ENCODE measurements at regions not wholly inside any gene's neighbourhood (a gene's known extent, or its start where the extent isn't known, plus 50 kb on each side); places are given as distances from the start of the nearest gene placed in this dataset.
"Not testable (repeated sequence)": the region's sequence is repeated elsewhere in the genome, so short reads cannot be mapped to it uniquely, and the experiment has no call there.

DNA sequence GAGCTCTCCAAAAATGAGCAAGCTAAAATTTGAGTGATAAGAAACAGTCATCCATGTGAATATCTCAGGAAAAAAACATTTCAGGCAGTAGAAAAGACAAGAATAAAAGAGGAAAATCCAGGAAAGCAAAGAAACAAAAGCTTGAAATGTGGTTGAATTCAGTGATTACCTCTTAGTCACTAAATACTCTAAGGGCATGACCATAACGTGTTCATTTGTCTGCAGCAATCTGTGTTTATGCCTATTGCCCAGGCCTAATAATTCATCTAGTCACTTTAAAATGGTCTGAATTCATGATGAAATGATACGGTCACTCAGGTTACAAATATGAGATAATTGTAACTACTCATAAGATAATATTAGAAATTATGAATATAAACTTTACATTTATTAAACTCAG, 837.9 kb downstream of the STPG2 start:
- DNase-seq = no peak

DNA sequence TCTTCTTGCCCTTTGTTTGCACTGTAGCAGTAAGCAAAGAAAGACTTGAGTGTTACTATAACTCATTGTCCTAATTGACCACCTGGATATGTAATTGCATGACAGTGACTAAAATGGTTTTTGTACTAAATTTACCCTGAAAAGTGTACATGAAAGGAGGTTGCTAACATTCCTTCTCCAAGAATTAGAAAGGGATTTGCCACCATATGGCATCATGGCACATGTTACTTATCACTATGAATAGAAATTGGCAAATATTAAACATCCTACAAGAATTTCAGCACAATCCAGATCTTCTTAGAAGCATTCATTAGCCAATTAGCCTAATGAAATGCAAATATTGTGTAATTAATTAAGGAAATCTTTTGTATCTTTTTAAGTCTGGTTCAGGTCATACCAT, 834.2 kb downstream of the STPG2 start:
- no peak for DNase-seq

DNA sequence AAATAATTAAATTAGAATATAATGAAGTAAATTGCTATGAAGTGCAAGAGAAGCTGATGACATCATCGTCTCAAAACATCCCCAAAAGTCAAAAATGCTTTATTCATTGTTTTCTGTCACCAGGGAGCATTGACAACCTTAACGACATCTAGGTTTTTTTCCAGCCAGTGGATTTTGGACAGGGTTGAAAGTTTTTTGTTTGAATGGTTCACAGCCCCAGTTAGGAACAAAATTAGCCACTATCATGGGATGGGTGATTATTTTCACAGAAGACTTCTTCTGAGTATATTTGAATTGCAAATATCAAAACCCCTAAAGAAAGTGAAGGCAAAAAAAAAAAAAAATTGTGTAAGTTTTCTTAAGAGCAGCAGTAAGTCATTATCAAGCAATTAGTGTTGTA, 826.1 kb downstream of the STPG2 start:
- DNase-seq = no peak

DNA sequence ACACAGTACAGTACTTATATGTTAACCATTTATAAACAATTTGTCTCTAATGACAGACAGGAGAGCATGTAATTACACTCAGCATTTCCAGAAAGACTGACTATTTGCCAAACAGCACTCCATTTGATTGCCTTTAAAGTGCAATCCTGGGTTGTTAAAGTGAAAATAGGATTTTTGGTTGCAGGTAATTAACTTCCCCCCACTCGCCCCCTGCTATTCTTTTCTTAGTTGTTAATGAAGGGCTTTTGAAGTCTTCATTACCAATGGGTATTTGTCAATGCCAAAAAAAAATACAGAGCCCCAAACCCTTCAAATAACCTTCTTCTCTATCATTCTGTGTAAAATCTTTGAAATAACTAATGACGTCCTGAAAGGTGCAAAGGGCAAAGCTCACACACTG, 825.6 kb downstream of the STPG2 start:
- no peak for DNase-seq

DNA sequence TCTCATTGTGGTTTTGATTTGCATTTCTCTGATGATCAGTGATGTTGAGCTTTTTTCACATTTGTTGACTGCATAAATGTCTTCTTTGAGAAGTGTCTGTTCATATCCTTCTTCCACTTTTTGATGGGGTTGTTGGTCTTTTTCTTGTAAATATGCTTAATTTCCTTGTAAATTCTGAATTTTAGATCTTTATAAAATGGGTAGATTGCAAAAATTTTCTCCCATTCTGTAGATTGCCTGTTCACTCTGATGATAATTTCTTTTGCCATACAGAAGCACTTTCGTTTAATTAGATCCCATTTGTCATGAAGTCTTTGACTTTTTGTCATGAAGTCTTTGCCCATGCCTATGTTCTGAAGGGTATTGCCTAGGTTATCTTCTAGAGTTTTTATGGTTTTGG, 817.5 kb downstream of the STPG2 start:
- not testable (repeated sequence) for DNase-seq

DNA sequence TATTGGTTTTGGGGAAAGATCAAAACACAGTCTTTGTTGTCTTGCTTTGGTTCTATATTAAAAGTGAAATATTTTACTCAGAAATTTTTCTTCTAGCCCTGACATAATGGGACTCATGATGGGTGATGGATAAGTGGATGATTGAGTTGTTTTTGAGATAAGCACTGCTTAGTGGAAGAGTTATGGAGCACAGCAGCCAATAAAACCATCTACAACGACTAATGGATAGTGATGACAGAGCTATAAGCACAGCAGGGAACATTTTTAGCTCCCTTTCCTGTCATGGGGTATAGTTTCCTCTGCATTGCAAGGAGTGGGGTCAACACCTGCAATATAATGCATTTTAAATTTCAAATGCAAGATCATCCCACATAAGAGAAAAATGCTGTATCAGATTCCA, 812.4 kb downstream of the STPG2 start:
- DNase-seq = no peak

DNA sequence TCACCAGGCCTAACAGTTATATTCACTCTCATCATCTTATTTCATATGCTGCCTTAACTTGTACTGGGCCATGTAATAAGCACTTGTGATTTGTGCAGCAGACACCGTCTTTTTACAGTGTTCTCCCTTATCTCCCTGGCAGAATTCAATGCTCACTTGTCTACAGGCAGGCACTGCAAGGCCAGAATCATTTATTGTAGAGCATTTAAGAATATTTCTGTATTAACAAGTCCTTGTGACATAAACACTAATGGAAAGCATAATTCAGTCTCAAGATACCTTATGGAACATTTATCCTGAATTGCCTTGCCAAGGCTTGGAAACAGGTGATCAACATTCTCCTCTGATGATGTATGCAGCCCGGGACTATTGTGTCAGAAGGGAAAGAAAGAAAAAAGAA, 808.9 kb downstream of the STPG2 start:
- no peak for DNase-seq

DNA sequence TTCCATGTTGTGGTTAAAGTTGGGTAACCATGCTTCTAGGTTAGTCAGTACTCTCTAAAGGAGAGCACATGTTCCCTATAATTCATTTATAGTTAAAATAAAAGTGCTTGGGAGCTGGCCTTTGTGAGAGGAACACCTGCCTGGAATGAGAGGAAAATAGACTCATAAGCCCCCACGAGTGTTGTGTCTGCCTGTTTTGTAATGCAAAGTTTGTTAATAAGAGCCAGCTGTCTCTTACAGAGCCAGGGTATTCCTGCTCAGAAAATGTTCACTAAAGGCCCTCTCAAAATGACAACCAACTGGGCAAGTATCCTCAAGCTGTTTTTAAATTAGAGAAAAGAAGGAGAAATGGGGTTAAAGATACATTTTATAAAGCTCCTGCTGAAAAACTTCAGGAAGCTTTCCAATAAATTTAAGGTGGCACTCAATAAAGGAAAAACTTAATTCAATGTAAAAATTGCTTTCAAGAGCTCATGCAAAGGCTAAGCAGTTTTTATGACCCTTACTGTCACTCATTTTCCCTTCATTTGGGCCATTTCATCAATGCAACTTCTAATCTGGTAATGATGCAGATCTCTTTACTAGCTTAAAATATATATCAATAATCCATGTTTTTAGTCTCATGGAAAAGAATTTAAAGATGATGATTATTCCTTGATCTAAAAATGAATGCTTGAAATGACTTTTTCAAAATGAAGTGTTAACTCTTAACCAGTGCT, 793.6 kb downstream of the STPG2 start:
- no peak for DNase-seq

- DNase-seq = no peak
These were observed 789.4 kb downstream of the STPG2 start for GRCh38 chr4:97353876-97354275.

GRCh38 chr4:97359826-97360225, 783.5 kb downstream of the STPG2 start:
- no peak for DNase-seq

GRCh38 chr4:97360733-97361132, 782.5 kb downstream of the STPG2 start:
- no peak for DNase-seq

- DNase-seq = no peak
These were observed 775.4 kb downstream of the STPG2 start for GRCh38 chr4:97367878-97368277.

GRCh38 chr4:97370568-97370967, 772.7 kb downstream of the STPG2 start:
- DNase-seq = no peak

- DNase-seq = no peak
These were observed 768.8 kb downstream of the STPG2 start for GRCh38 chr4:97374526-97374925.

DNA sequence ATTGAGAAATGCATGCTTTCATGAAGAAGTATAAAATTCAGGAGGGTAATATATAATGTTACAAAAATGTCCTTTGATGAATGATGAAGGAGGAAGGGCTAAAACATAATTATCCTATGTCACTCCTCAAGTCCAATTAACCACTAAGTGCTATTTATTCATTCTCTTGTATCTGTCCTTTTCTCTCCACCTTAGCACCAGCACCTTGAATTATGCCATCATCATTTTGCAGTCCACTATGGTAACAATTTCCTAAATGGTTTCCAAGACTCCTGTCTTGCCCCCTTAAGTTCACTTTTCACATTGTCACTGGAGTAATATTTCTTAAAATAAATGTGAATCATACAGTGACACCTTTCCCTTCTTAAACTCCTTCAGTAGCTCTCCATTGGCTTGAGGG, 756.3 kb downstream of the STPG2 start:
- no peak for DNase-seq

DNA sequence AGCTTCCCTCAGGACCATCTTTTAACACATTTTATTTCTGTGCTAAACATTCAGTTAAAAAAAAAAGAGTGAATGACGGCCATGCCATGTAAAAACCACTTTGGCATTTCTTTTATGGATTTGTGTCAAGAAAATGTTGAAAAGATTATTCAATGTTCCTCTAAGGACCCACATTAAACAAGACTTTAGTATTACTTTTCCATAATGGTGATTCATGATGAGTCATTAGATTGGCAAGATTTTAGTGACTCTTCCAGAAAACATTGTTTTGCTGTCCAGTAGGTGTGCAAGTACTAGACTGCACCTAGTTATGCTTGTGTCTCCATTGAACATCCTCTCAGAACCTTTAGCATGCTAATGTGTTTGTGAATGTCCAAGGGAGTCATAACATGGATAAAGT, 748.6 kb downstream of the STPG2 start:
- no peak for DNase-seq

- no peak for DNase-seq
These were observed 747.2 kb downstream of the STPG2 start for GRCh38 chr4:97396097-97396496.

GRCh38 chr4:97396605-97397004, 746.7 kb downstream of the STPG2 start:
- DNase-seq = no peak

- no peak for DNase-seq
These were observed 738.3 kb downstream of the STPG2 start for GRCh38 chr4:97404876-97405523.

- DNase-seq = no peak
These were observed 731.9 kb downstream of the STPG2 start for GRCh38 chr4:97411356-97411755.

DNA sequence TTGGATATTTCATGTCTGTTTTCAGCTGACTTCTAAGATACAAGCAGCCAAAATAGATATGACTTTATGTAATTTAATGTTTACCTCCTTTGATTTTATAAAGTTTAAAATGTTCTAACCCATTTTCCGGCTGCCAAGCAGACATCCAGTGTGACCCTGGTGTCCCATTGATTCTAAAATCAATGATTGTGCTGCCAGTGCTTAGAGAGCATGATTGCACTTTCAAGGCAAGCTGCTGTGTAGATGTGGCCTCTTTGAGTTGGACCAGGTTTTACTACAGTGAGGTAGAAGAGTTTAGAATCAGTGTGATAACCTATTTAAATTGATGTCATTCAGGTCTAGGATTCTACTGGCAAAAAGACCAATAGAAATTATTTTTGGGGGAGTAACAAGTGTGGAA, 730.9 kb downstream of the STPG2 start:
- DNase-seq = no peak

DNA sequence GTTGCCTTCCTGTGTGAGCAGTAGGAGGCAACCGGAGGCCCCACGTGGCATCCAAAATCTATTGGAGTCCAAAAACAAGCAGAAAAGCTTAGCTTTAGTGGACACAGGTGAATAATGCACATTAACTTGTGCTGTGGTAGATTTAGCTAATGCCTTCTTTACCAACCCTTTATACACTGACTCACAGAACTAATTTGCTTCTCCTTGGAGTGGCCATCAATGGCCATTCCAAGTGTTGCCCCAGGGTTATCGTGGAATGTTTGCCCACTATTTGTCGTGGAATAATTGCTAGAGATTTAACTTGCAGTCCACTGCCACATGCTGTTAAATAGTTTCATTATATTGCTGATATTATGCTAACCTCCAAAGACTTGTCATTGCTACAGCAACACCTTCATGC, 729.1 kb downstream of the STPG2 start:
- no peak for DNase-seq

GRCh38 chr4:97432551-97432950, 710.7 kb downstream of the STPG2 start:
- no peak for DNase-seq

- DNase-seq = not testable (repeated sequence)
These were observed 705.1 kb downstream of the STPG2 start for GRCh38 chr4:97437998-97438705.
